ENCODE measurements at regions not wholly inside any gene's neighbourhood (a gene's known extent, or its start where the extent isn't known, plus 50 kb on each side); places are given as distances from the start of the nearest gene placed in this dataset.

DNA sequence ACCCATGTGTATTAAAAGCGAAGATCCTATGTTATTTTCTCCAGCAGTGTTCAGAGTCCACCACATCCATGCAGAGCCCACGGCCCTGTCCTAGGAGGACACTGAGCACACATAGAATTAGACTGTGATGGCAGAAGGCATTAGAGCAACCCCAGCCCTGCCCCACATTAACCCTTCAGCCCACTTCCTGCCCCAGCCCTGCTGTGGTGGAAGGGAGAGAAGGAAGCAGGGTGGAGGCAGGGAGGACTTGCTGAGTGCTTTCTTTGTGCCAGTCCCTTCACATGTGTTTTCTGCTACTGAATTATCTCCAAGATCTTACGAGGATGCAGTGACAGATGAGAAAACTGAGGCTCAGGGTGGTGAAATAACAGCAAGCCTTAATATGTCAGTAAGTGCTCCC is 339.0 kb downstream of the SMAD2 start:
- TF ChIP-seq EZH2 (IDR thresholded peaks at IDR 0.05) = no peak
- TF ChIP-seq FOXP2 (optimal IDR thresholded peaks at IDR 0.05; ENCODE audit: control extremely low read depth, extremely low read length, insufficient read depth) = no peak
- TF ChIP-seq POLR2AphosphoS5 (IDR thresholded peaks at IDR 0.05; ENCODE audit: borderline replicate concordance, low read depth, low read length) = no peak
- no peak for DNase-seq (ENCODE audit: low read depth, low spot score)

DNA sequence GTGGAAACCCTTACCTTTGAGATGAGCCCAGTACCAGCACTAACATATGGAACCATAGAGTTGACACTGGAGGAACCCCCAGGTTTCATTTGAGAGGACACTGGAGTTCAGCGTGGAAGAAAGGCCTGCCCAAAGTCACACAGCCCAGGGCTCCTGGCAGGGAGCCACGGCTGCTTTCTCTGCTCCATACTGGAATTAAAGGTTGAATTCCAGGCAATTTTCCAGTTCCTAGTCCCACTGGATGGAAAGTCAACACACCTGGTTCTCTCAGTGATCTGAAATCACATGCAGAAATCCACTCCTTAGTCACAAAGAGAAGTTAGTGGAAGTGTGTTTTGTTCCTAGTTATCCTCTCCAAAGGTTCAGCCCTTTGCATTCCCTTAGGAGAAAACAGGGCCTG is 336.1 kb upstream of the SKOR2 start:
- no peak overlapping the region for H3K4me3 ChIP-seq
- no peak overlapping the region for H3K27ac ChIP-seq
- no peak for TF ChIP-seq EZH2 (IDR thresholded peaks at IDR 0.05)
- TF ChIP-seq POLR2AphosphoS5 (IDR thresholded peaks at IDR 0.05; ENCODE audit: borderline replicate concordance, low read depth, low read length) = no peak
- TF ChIP-seq FOXP2 (optimal IDR thresholded peaks at IDR 0.05; ENCODE audit: control extremely low read depth, extremely low read length, insufficient read depth) = no peak
- no peaks in the 10 kb centered on the region for H3K36me3 ChIP-seq (ENCODE audit: insufficient read depth, low read length)
- no peak for DNase-seq (ENCODE audit: low read depth, low spot score)
- H3K9ac ChIP-seq (ENCODE audit: insufficient read length) = no peak overlapping the region
- no peaks in the 10 kb centered on the region for H3K9me3 ChIP-seq (ENCODE audit: low read depth, low read length)

More for the DNA sequence above, 339.0 kb downstream of the SMAD2 start:
- no peak overlapping the region for H3K9ac ChIP-seq (ENCODE audit: insufficient read length)
- H3K27ac ChIP-seq = no peak overlapping the region
- H3K4me3 ChIP-seq = no peak overlapping the region
- no peaks in the 10 kb centered on the region for H3K36me3 ChIP-seq (ENCODE audit: insufficient read depth, low read length)
- H3K9me3 ChIP-seq (ENCODE audit: low read depth, low read length) = no peaks in the 10 kb centered on the region

DNA sequence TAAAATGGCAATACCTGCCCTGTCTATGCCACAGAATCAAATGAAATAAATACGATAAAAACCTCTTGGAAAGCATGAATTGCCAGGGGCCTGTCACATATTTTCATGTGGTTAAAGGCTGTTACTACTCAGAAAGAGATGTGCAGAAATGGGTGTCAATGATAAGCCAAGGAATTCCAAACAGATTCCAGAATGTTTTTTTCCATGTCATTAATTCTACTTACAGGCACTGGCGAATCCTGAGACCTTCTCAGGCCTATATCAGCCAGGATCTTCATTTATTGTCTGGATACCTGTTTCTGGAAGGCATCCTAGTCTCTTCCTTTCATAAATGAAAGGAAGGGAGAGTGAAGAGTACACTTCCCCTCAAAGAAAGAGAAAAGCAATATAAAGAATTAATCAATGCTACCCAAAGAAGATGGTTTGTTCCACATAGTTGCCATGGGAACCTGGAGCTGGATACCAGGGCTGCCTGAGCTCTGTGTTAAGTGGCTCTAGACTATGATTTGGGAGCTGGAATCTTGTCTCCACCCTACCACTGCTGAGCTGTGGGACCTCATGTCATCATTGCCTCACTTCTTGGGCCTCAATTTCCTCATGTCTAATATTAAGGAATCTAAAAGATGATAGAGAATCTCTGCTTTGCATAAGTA is 335.1 kb upstream of the SKOR2 start:
- Histone ChIP-seq H3K9ac (ENCODE audit: insufficient read length) (no peak overlapping the region), H3K27ac (no peak overlapping the region), H3K4me3 (no peak overlapping the region), H3K9me3 (ENCODE audit: low read depth, low read length) (no peaks in the 10 kb centered on the region), H3K36me3 (ENCODE audit: insufficient read depth, low read length) (no peaks in the 10 kb centered on the region)
- TF ChIP-seq FOXP2 (optimal IDR thresholded peaks at IDR 0.05; ENCODE audit: control extremely low read depth, extremely low read length, insufficient read depth) (no peak), POLR2AphosphoS5 (IDR thresholded peaks at IDR 0.05; ENCODE audit: borderline replicate concordance, low read depth, low read length) (no peak), EZH2 (IDR thresholded peaks at IDR 0.05) (no peak)
- no peak for DNase-seq (ENCODE audit: low read depth, low spot score)

DNA sequence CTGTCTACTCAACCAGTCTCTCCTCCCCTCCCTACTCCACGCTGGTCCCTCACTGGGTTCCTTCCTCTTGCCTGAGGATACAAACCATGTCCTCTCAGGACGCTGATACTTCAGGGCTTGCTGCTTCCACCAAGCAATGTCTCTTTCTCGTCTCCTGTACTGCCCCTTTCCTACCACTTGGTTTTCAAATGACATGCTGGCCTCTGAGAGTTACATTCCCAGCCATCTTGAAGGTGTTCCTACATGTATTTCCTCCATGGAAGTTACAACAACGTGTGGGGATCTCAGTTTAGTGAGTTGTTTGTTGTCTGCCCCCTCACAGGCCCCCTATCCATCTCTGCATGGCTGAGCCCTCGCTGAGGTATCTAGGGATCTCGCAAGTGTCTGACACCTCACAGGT is 334.5 kb upstream of the SKOR2 start:
- H3K9me3 ChIP-seq (ENCODE audit: low read depth, low read length) = no peaks in the 10 kb centered on the region
- no peak overlapping the region for H3K4me3 ChIP-seq
- no peak for DNase-seq (ENCODE audit: low read depth, low spot score)
- no peaks in the 10 kb centered on the region for H3K36me3 ChIP-seq (ENCODE audit: insufficient read depth, low read length)
- TF ChIP-seq POLR2AphosphoS5 (IDR thresholded peaks at IDR 0.05; ENCODE audit: borderline replicate concordance, low read depth, low read length) (no peak), FOXP2 (optimal IDR thresholded peaks at IDR 0.05; ENCODE audit: control extremely low read depth, extremely low read length, insufficient read depth) (no peak), EZH2 (IDR thresholded peaks at IDR 0.05) (no peak)
- no peak overlapping the region for H3K27ac ChIP-seq
- no peak overlapping the region for H3K9ac ChIP-seq (ENCODE audit: insufficient read length)

DNA sequence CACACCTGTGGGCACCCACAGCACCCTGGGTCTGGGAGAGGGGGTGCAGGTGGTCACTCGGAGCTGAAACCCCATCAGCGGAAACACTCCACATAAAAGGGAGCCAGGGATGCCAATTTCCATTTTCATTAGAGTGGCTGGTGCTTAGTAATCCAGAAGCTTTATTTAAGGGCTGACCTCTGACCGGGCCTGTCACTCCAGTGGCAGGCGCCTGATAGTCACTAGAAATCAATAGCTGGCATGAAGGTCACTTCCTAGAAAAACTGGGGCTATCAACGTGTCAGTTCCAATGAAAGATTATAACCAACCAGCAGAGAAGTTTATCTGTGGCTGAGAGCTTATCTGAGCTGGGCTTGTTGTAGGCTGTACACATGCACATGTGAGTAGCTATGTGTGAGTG is 333.7 kb upstream of the SKOR2 start:
- Histone ChIP-seq H3K27ac (no peak overlapping the region), H3K4me3 (no peak overlapping the region)
- TF ChIP-seq FOXP2 (optimal IDR thresholded peaks at IDR 0.05; ENCODE audit: control extremely low read depth, extremely low read length, insufficient read depth) (no peak), EZH2 (IDR thresholded peaks at IDR 0.05) (no peak), POLR2AphosphoS5 (IDR thresholded peaks at IDR 0.05; ENCODE audit: borderline replicate concordance, low read depth, low read length) (no peak)

DNA sequence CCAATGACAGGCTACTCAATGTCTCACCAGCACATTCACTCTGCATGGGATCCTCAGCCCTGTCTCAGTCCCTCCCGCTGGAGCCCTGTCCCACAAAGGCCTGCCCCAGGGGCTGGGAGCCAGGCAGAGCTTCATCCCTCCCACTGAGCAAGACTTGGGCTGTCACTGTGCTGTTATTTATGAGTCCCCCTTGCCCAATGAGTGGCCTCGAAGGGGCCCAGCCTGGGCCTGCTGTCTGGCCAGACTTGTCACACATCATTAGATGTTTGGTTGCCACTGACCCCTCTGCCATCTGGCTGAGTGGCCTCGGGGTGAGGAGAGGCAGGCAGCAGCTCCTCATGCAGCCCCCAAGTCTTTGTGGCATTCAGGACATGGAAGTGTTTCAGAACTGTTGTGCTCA is 330.6 kb upstream of the SKOR2 start:
- no peaks in the 10 kb centered on the region for H3K9me3 ChIP-seq (ENCODE audit: low read depth, low read length)
- TF ChIP-seq EZH2 (IDR thresholded peaks at IDR 0.05) (no peak), FOXP2 (optimal IDR thresholded peaks at IDR 0.05; ENCODE audit: control extremely low read depth, extremely low read length, insufficient read depth) (no peak), POLR2AphosphoS5 (IDR thresholded peaks at IDR 0.05; ENCODE audit: borderline replicate concordance, low read depth, low read length) (no peak)
- no peak overlapping the region for H3K4me3 ChIP-seq
- H3K27ac ChIP-seq = no peak overlapping the region
- no peak for DNase-seq (ENCODE audit: low read depth, low spot score)
- H3K36me3 ChIP-seq (ENCODE audit: insufficient read depth, low read length) = no peaks in the 10 kb centered on the region
- no peak overlapping the region for H3K9ac ChIP-seq (ENCODE audit: insufficient read length)

More for the DNA sequence above, 333.7 kb upstream of the SKOR2 start:
- Histone ChIP-seq H3K9ac (ENCODE audit: insufficient read length) (no peak overlapping the region), H3K9me3 (ENCODE audit: low read depth, low read length) (no peaks in the 10 kb centered on the region), H3K36me3 (ENCODE audit: insufficient read depth, low read length) (no peaks in the 10 kb centered on the region)
- no peak for DNase-seq (ENCODE audit: low read depth, low spot score)

DNA sequence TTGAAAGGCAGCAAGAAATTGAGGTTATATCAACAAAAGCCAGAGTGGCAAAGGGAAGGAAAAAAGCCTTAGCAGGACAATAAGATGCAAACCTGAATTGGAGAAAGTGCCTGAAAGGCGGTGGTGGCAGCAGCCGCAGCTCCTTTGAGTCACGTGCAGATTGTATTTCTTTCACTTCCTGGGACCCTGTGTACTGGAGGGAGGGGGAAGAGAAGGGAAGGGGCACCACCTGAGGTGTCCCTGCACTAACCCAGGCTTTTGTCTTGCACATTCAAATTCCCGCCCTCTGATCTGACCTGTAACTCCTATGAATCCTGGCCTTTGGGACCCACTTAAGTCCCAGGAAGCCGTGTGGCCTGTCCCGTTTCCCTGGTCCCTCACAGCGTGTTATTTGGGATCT is 326.1 kb upstream of the SKOR2 start:
- Histone ChIP-seq H3K9me3 (ENCODE audit: low read depth, low read length) (no peaks in the 10 kb centered on the region), H3K4me3 (no peak overlapping the region), H3K27ac (no peak overlapping the region), H3K9ac (ENCODE audit: insufficient read length) (no peak overlapping the region), H3K36me3 (ENCODE audit: insufficient read depth, low read length) (no peaks in the 10 kb centered on the region)
- TF ChIP-seq FOXP2 (optimal IDR thresholded peaks at IDR 0.05; ENCODE audit: control extremely low read depth, extremely low read length, insufficient read depth) = no peak
- TF ChIP-seq EZH2 (IDR thresholded peaks at IDR 0.05) = no peak
- no peak for TF ChIP-seq POLR2AphosphoS5 (IDR thresholded peaks at IDR 0.05; ENCODE audit: borderline replicate concordance, low read depth, low read length)
- no peak for DNase-seq (ENCODE audit: low read depth, low spot score)

DNA sequence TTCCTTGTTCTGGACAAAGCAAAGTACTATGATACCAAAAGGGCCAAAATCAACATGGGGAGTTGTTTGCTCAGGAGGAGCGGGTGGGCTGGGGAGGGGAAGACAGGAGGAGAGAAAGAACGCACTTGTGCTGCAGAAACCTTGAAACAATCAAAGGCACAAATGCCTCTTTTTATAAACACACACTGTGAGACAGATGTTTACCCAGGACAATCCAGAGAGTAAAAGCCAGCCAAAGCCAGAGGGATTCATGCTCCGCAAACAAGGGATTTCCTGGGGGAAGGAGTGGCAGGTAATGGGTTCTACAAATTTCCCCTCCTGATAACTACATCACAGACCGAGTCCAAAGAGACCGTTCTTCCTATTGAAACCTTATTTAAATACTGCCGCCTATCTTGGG is 323.5 kb upstream of the SKOR2 start:
- DNase-seq (ENCODE audit: low read depth, low spot score) = no peak

DNA sequence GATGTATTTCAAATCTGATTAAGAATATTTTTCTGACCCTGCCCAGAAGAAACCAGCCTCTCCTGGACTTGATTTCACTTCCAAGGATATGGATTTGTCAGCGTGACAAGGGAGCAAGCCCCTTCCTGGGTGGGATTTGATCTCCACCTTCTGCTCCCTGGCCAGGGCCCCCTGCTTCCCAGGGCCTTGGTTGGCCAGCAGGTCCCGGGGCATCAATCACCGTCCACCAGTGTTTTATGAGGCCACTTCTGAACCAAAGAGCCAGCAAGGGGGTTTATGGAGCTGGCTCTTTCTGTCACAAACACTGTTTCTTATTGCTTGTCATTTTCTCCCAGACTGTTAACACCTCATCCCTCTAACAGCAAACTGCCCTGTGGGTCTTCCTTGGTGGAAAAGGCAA is 320.5 kb upstream of the SKOR2 start:
- Histone ChIP-seq H3K9me3 (ENCODE audit: low read depth, low read length) (no peaks in the 10 kb centered on the region), H3K36me3 (ENCODE audit: insufficient read depth, low read length) (no peaks in the 10 kb centered on the region), H3K4me3 (no peak overlapping the region), H3K9ac (ENCODE audit: insufficient read length) (no peak overlapping the region), H3K27ac (no peak overlapping the region)
- TF ChIP-seq EZH2 (IDR thresholded peaks at IDR 0.05) (no peak), FOXP2 (optimal IDR thresholded peaks at IDR 0.05; ENCODE audit: control extremely low read depth, extremely low read length, insufficient read depth) (no peak), POLR2AphosphoS5 (IDR thresholded peaks at IDR 0.05; ENCODE audit: borderline replicate concordance, low read depth, low read length) (no peak)
- no peak for DNase-seq (ENCODE audit: low read depth, low spot score)

More for the DNA sequence above, 323.5 kb upstream of the SKOR2 start:
- Histone ChIP-seq H3K36me3 (ENCODE audit: insufficient read depth, low read length) (no peaks in the 10 kb centered on the region), H3K9ac (ENCODE audit: insufficient read length) (no peak overlapping the region), H3K9me3 (ENCODE audit: low read depth, low read length) (no peaks in the 10 kb centered on the region), H3K27ac (no peak overlapping the region), H3K4me3 (no peak overlapping the region)
- no peak for TF ChIP-seq FOXP2 (optimal IDR thresholded peaks at IDR 0.05; ENCODE audit: control extremely low read depth, extremely low read length, insufficient read depth)
- no peak for TF ChIP-seq POLR2AphosphoS5 (IDR thresholded peaks at IDR 0.05; ENCODE audit: borderline replicate concordance, low read depth, low read length)
- no peak for TF ChIP-seq EZH2 (IDR thresholded peaks at IDR 0.05)
